A673 (cell line): ENCODE measurements at regions not wholly inside any gene's neighbourhood (a gene's known extent, or its start where the extent isn't known, plus 50 kb on each side); places are given as distances from the start of the nearest gene placed in this dataset.

Experiments used
- EZH2 ChIP-seq: fragments of 200-600 bp; sonication (generic); IDR thresholded peaks from 2 replicates; pipeline ENCODE4 v1.6.1; 2017; ENCODE audit warnings: borderline replicate concordance, low read depth, mild to moderate bottlenecking, mixed read lengths, antibody characterized with exemption, low read length; ENCODE audit not compliant: poor library complexity, severe bottlenecking
- TF ChIP-seq, protein P1 (sequence below): fragments of 300-800, 200-600 bp; sonication (generic); conservative IDR thresholded peaks from 2 replicates; pipeline ENCODE4 v1.5.1; 2017; ENCODE audit warnings: low read depth, mild to moderate bottlenecking, antibody characterized with exemption, low read length, moderate library complexity, mixed read lengths

- TF ChIP-seq, protein P1, sequence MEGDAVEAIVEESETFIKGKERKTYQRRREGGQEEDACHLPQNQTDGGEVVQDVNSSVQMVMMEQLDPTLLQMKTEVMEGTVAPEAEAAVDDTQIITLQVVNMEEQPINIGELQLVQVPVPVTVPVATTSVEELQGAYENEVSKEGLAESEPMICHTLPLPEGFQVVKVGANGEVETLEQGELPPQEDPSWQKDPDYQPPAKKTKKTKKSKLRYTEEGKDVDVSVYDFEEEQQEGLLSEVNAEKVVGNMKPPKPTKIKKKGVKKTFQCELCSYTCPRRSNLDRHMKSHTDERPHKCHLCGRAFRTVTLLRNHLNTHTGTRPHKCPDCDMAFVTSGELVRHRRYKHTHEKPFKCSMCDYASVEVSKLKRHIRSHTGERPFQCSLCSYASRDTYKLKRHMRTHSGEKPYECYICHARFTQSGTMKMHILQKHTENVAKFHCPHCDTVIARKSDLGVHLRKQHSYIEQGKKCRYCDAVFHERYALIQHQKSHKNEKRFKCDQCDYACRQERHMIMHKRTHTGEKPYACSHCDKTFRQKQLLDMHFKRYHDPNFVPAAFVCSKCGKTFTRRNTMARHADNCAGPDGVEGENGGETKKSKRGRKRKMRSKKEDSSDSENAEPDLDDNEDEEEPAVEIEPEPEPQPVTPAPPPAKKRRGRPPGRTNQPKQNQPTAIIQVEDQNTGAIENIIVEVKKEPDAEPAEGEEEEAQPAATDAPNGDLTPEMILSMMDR: no peak
- TF ChIP-seq EZH2: no peak
These were observed 58.6 kb upstream of the PGR start for GRCh38 chr11:101188173-101188572.
